ENCODE measurements at regions not wholly inside any gene's neighbourhood (a gene's known extent, or its start where the extent isn't known, plus 50 kb on each side); places are given as distances from the start of the nearest gene placed in this dataset.

- DNase-seq = no peak
- WGBS, 3 donors = 78 to 84% (median 80%) methylated on average over 7 of the region's 7 CpGs
Observed at GRCh38 chr11:129290966-129291365, 84.7 kb upstream of the BARX2 start.

GRCh38 chr11:129289350-129290040 is 86.2 kb upstream of the BARX2 start:
- DNase-seq = no peak
- WGBS, 3 donors = 73 to 80% (median 74%) methylated on average over 13 of the region's 13 CpGs
- TF ChIP-seq EP300 (IDR thresholded peaks at IDR 0.05) = no peak
- no peak for TF ChIP-seq CTCF (IDR thresholded peaks at IDR 0.05)
- TF ChIP-seq POLR2A (IDR thresholded peaks at IDR 0.05) = no peak
- H3K4me1 ChIP-seq (ENCODE audit: insufficient read depth) = no peaks in the 10 kb centered on the region
- H3K9me3 ChIP-seq = no peaks in the 10 kb centered on the region
- no peak overlapping the region for H3K4me3 ChIP-seq
- H3K27ac ChIP-seq = no peak overlapping the region
- no peaks in the 10 kb centered on the region for H3K27me3 ChIP-seq
- no peaks in the 10 kb centered on the region for H3K36me3 ChIP-seq
- intact Hi-C loops (cut with DNase I) = no loop called here

More at GRCh38 chr11:129290966-129291365, 84.7 kb upstream of the BARX2 start:
- no peak for TF ChIP-seq CTCF (IDR thresholded peaks at IDR 0.05)
- no peak for TF ChIP-seq POLR2A (IDR thresholded peaks at IDR 0.05)
- TF ChIP-seq EP300 (IDR thresholded peaks at IDR 0.05) = no peak
- no peaks in the 10 kb centered on the region for H3K4me1 ChIP-seq (ENCODE audit: insufficient read depth)
- H3K4me3 ChIP-seq = no peak overlapping the region
- no peak overlapping the region for H3K27ac ChIP-seq
- intact Hi-C loops (cut with DNase I) = no loop called here
- H3K9me3 ChIP-seq = no peaks in the 10 kb centered on the region
- no peaks in the 10 kb centered on the region for H3K36me3 ChIP-seq
- H3K27me3 ChIP-seq = no peaks in the 10 kb centered on the region

- intact Hi-C loops (cut with DNase I) = no loop called here
- Histone ChIP-seq H3K4me1 (ENCODE audit: insufficient read depth) (no peaks in the 10 kb centered on the region), H3K4me3 (no peak overlapping the region), H3K27ac (no peak overlapping the region), H3K9me3 (no peaks in the 10 kb centered on the region), H3K27me3 (no peaks in the 10 kb centered on the region), H3K36me3 (no peaks in the 10 kb centered on the region)
- DNase-seq = no peak
- WGBS, 3 donors = 59 to 76% (median 61%) methylated on average over 3 of the region's 3 CpGs
- no peak for TF ChIP-seq POLR2A (IDR thresholded peaks at IDR 0.05)
- no peak for TF ChIP-seq EP300 (IDR thresholded peaks at IDR 0.05)
- no peak for TF ChIP-seq CTCF (IDR thresholded peaks at IDR 0.05)
Observed at GRCh38 chr11:129287920-129288319, 87.7 kb upstream of the BARX2 start.

- no peak overlapping the region for H3K27ac ChIP-seq
- no peak for DNase-seq
- no peak overlapping the region for H3K4me3 ChIP-seq
- no peaks in the 10 kb centered on the region for H3K36me3 ChIP-seq
- no peaks in the 10 kb centered on the region for H3K27me3 ChIP-seq
- H3K9me3 ChIP-seq = no peaks in the 10 kb centered on the region
- no peak for TF ChIP-seq POLR2A (IDR thresholded peaks at IDR 0.05)
- TF ChIP-seq EP300 (IDR thresholded peaks at IDR 0.05) = no peak
- no peak for TF ChIP-seq CTCF (IDR thresholded peaks at IDR 0.05)
- no peaks in the 10 kb centered on the region for H3K4me1 ChIP-seq (ENCODE audit: insufficient read depth)
- 17 to 38% (median 24%) methylated on average over 7 of the region's 7 CpGs for WGBS, 3 donors
- intact Hi-C loops (cut with DNase I) = no loop called here
Observed at GRCh38 chr11:129286813-129287212, 88.8 kb upstream of the BARX2 start.

Measured in ovary (tissue), 7 donors.